HG03280 (cell line): ENCODE measurements at regions not wholly inside any gene's neighbourhood (a gene's known extent, or its start where the extent isn't known, plus 50 kb on each side); places are given as distances from the start of the nearest gene placed in this dataset.

Source experiments
- ATAC-seq: cut with Tn5 transposase; IDR thresholded peaks from one replicate; pipeline ENCODE4 v1.9.1; 2021; ENCODE audit warnings: mild to moderate bottlenecking, moderate library complexity; ENCODE audit not compliant: unreplicated experiment

- ATAC-seq: no peak
Measured at GRCh38 chr16:85252461-85252860, 140.2 kb upstream of the CIBAR2 start.

- ATAC-seq: no peak
Measured at GRCh38 chr16:85253084-85253941, 141.0 kb upstream of the CIBAR2 start.

- ATAC-seq: no peak
Measured at GRCh38 chr16:85254051-85254450, 141.8 kb upstream of the CIBAR2 start.

GRCh38 chr16:85254921-85255320 is 142.6 kb upstream of the CIBAR2 start:
- ATAC-seq: no peak

- no peak for ATAC-seq
Measured at GRCh38 chr16:85255777-85256176, 143.5 kb upstream of the CIBAR2 start.

- no peak for ATAC-seq
Measured at GRCh38 chr16:85256190-85256739, 144.0 kb upstream of the CIBAR2 start.

- no peak for ATAC-seq
Measured at GRCh38 chr16:85257483-85257882, 145.2 kb upstream of the CIBAR2 start.

GRCh38 chr16:85258166-85258565 is 145.9 kb upstream of the CIBAR2 start:
- ATAC-seq: no peak

GRCh38 chr16:85258629-85259028 is 146.4 kb upstream of the CIBAR2 start:
- ATAC-seq: no peak

GRCh38 chr16:85259115-85259831 is 147.0 kb upstream of the CIBAR2 start:
- no peak for ATAC-seq

GRCh38 chr16:85259832-85260167 is 147.5 kb upstream of the CIBAR2 start:
- no peak for ATAC-seq

GRCh38 chr16:85261204-85261603 is 148.9 kb upstream of the CIBAR2 start:
- ATAC-seq: no peak

- ATAC-seq: no peak
Measured at GRCh38 chr16:85261657-85262557, 149.6 kb upstream of the CIBAR2 start.

GRCh38 chr16:85262558-85263238 is 150.4 kb upstream of the CIBAR2 start:
- ATAC-seq: no peak

- no peak for ATAC-seq
Measured at GRCh38 chr16:85263239-85263585, 150.9 kb upstream of the CIBAR2 start.

GRCh38 chr16:85264752-85265151 is 152.5 kb upstream of the CIBAR2 start:
- no peak for ATAC-seq

GRCh38 chr16:85265161-85265784 is 153.0 kb upstream of the CIBAR2 start:
- no peak for ATAC-seq

- no peak for ATAC-seq
Measured at GRCh38 chr16:85265810-85266209, 153.5 kb upstream of the CIBAR2 start.

GRCh38 chr16:85266857-85267256 is 154.6 kb upstream of the CIBAR2 start:
- ATAC-seq: no peak

GRCh38 chr16:85267414-85267945 is 155.2 kb upstream of the CIBAR2 start:
- no peak for ATAC-seq
